Astrocyte (in vitro differentiated cells and primary cell): ENCODE measurements at regions not wholly inside any gene's neighbourhood (a gene's known extent, or its start where the extent isn't known, plus 50 kb on each side); places are given as distances from the start of the nearest gene placed in this dataset.
"Not testable (repeated sequence)": the region's sequence is repeated elsewhere in the genome, so short reads cannot be mapped to it uniquely, and the experiment has no call there.

Source experiments
- EZH2 ChIP-seq: IDR thresholded peaks from 2 replicates; pipeline ENCODE4 v1.6.1; 2012; ENCODE audit warnings: mild to moderate bottlenecking, low read length, inconsistent platforms; ENCODE audit not compliant: insufficient read depth
- TF ChIP-seq, protein P1 (sequence below): IDR thresholded peaks from 2 replicates; pipeline ENCODE4 v1.5.1; 2011; ENCODE audit warnings: low read depth, mild to moderate bottlenecking, inconsistent platforms, low read length, moderate library complexity; ENCODE audit not compliant: insufficient read depth

DNA sequence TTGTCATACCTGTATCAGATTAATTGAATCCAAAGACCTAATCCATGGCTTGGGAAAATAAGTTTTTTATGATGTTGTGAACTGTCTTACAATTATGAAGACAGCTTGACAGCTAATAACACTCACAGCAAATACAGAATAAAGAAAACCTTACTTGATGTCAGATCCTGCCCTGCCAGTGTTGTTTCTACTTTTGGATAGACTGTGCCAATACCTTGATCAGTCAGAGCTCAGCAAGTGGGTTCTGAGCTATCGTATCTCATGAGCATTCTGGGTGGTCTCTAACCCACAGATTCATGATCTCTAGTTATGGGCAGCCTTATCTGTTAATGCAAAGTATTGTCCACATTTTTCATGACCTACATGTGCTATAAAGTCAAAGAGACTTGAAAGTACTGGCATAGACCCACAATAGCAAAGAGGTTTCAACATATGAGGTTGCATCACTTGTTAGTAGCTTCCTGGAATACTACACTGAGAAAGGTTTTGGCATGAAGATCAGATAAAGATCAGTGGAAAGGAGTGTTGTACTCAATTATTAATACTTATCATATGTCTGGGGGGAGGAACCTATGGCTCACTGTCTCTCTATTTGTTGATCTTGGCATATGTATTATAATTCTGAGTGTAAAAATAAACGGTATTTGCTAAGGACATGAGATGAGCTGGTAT lies 250.7 kb downstream of the UBE2NL start:
- TF ChIP-seq, protein P1, sequence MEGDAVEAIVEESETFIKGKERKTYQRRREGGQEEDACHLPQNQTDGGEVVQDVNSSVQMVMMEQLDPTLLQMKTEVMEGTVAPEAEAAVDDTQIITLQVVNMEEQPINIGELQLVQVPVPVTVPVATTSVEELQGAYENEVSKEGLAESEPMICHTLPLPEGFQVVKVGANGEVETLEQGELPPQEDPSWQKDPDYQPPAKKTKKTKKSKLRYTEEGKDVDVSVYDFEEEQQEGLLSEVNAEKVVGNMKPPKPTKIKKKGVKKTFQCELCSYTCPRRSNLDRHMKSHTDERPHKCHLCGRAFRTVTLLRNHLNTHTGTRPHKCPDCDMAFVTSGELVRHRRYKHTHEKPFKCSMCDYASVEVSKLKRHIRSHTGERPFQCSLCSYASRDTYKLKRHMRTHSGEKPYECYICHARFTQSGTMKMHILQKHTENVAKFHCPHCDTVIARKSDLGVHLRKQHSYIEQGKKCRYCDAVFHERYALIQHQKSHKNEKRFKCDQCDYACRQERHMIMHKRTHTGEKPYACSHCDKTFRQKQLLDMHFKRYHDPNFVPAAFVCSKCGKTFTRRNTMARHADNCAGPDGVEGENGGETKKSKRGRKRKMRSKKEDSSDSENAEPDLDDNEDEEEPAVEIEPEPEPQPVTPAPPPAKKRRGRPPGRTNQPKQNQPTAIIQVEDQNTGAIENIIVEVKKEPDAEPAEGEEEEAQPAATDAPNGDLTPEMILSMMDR = not testable (repeated sequence)
- not testable (repeated sequence) for TF ChIP-seq EZH2
